GM23338 (cell line): ENCODE measurements at regions not wholly inside any gene's neighbourhood (a gene's known extent, or its start where the extent isn't known, plus 50 kb on each side); places are given as distances from the start of the nearest gene placed in this dataset.

Experiments
- CREB1 ChIP-seq: fragments of 250-450 bp; sonication (Bioruptor Pico); IDR thresholded peaks from 2 replicates; pipeline ENCODE4 v1.5.0; 2020; ENCODE audit warnings: low read depth, mild to moderate bottlenecking, moderate library complexity
- ETS1 ChIP-seq: IDR thresholded peaks from 2 replicates; pipeline ENCODE4 v1.6.1; 2016; ENCODE audit warnings: antibody characterized with exemption
- EZH2 ChIP-seq: fragments of 200-600 bp; sonication (generic); IDR thresholded peaks from one replicate; pipeline ENCODE4 v1.8.0; 2017; ENCODE audit warnings: antibody characterized with exemption, mild to moderate bottlenecking, low read depth; ENCODE audit not compliant: unreplicated experiment
- EZH2phosphoT487 ChIP-seq: fragments of 200-600 bp; sonication (generic); IDR thresholded peaks from one replicate; pipeline ENCODE4 v1.8.1; 2018; ENCODE audit warnings: antibody characterized with exemption; ENCODE audit not compliant: unreplicated experiment
- JUNB ChIP-seq: IDR thresholded peaks from one replicate; pipeline ENCODE4 v1.6.1; 2016; ENCODE audit warnings: antibody characterized with exemption; ENCODE audit not compliant: unreplicated experiment
- NANOG ChIP-seq: IDR thresholded peaks from 2 replicates; pipeline ENCODE4 v1.6.1; 2016; ENCODE audit warnings: antibody characterized with exemption, borderline replicate concordance
- POLR2AphosphoS5 ChIP-seq: IDR thresholded peaks from 2 replicates; pipeline ENCODE4 v1.6.1; 2016; ENCODE audit warnings: antibody characterized with exemption, low read depth
- STAT1 ChIP-seq: IDR thresholded peaks from one replicate; pipeline ENCODE4 v1.6.1; 2016; ENCODE audit warnings: antibody characterized with exemption; ENCODE audit not compliant: unreplicated experiment
- ZNF114 ChIP-seq: fragments of 250-450 bp; sonication (Bioruptor Pico); IDR thresholded peaks from 2 replicates; pipeline ENCODE4 v1.5.0; 2020; ENCODE audit warnings: mild to moderate bottlenecking, moderate library complexity
- ZNF331 ChIP-seq: fragments of 250-450 bp; sonication (Bioruptor Pico); IDR thresholded peaks from 2 replicates; pipeline ENCODE4 v1.5.0; 2020; ENCODE audit warnings: low read depth, mild to moderate bottlenecking, moderate library complexity
- TF ChIP-seq, protein P1 (sequence below), 2 experiments: fragments of 200-600 bp in 1 of 2; sonication (generic) in 1 of 2; conservative IDR thresholded peaks; 2 replicates each; pipeline versions ENCODE4 v1.5.1 to v1.6.1; 2016 to 2017; ENCODE audit warnings: antibody characterized with exemption in 2 of 2, low read depth in 2 of 2, mild to moderate bottlenecking in 2 of 2, moderate library complexity in 1 of 2
- TF ChIP-seq, protein P2 (sequence below): IDR thresholded peaks from one replicate; pipeline ENCODE4 v1.6.1; 2018; ENCODE audit warnings: antibody characterized with exemption; ENCODE audit not compliant: unreplicated experiment
- TF ChIP-seq, protein P3 (sequence below): fragments of 250-450 bp; sonication (Bioruptor Pico); IDR thresholded peaks from 2 replicates; pipeline ENCODE4 v1.5.0; 2020; ENCODE audit warnings: mild to moderate bottlenecking, moderate library complexity

- TF ChIP-seq, protein P1, sequence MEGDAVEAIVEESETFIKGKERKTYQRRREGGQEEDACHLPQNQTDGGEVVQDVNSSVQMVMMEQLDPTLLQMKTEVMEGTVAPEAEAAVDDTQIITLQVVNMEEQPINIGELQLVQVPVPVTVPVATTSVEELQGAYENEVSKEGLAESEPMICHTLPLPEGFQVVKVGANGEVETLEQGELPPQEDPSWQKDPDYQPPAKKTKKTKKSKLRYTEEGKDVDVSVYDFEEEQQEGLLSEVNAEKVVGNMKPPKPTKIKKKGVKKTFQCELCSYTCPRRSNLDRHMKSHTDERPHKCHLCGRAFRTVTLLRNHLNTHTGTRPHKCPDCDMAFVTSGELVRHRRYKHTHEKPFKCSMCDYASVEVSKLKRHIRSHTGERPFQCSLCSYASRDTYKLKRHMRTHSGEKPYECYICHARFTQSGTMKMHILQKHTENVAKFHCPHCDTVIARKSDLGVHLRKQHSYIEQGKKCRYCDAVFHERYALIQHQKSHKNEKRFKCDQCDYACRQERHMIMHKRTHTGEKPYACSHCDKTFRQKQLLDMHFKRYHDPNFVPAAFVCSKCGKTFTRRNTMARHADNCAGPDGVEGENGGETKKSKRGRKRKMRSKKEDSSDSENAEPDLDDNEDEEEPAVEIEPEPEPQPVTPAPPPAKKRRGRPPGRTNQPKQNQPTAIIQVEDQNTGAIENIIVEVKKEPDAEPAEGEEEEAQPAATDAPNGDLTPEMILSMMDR (conservative IDR thresholded peaks at IDR 0.05; ENCODE audit: low read depth in 2 of 2), result no peak
- no peak for TF ChIP-seq ZNF114 (CRISPR knock-in tag)
- TF ChIP-seq CREB1 (CRISPR knock-in tag), result no peak
- no peak for TF ChIP-seq POLR2AphosphoS5
- TF ChIP-seq, protein P2, sequence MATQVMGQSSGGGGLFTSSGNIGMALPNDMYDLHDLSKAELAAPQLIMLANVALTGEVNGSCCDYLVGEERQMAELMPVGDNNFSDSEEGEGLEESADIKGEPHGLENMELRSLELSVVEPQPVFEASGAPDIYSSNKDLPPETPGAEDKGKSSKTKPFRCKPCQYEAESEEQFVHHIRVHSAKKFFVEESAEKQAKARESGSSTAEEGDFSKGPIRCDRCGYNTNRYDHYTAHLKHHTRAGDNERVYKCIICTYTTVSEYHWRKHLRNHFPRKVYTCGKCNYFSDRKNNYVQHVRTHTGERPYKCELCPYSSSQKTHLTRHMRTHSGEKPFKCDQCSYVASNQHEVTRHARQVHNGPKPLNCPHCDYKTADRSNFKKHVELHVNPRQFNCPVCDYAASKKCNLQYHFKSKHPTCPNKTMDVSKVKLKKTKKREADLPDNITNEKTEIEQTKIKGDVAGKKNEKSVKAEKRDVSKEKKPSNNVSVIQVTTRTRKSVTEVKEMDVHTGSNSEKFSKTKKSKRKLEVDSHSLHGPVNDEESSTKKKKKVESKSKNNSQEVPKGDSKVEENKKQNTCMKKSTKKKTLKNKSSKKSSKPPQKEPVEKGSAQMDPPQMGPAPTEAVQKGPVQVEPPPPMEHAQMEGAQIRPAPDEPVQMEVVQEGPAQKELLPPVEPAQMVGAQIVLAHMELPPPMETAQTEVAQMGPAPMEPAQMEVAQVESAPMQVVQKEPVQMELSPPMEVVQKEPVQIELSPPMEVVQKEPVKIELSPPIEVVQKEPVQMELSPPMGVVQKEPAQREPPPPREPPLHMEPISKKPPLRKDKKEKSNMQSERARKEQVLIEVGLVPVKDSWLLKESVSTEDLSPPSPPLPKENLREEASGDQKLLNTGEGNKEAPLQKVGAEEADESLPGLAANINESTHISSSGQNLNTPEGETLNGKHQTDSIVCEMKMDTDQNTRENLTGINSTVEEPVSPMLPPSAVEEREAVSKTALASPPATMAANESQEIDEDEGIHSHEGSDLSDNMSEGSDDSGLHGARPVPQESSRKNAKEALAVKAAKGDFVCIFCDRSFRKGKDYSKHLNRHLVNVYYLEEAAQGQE, result no peak
- no peak for TF ChIP-seq ETS1
- TF ChIP-seq EZH2phosphoT487, result no peak
- no peak for TF ChIP-seq EZH2
- TF ChIP-seq JUNB, result no peak
- TF ChIP-seq ZNF331 (CRISPR knock-in tag), result no peak
- no peak for TF ChIP-seq STAT1
- TF ChIP-seq NANOG, result no peak
- TF ChIP-seq, protein P3, sequence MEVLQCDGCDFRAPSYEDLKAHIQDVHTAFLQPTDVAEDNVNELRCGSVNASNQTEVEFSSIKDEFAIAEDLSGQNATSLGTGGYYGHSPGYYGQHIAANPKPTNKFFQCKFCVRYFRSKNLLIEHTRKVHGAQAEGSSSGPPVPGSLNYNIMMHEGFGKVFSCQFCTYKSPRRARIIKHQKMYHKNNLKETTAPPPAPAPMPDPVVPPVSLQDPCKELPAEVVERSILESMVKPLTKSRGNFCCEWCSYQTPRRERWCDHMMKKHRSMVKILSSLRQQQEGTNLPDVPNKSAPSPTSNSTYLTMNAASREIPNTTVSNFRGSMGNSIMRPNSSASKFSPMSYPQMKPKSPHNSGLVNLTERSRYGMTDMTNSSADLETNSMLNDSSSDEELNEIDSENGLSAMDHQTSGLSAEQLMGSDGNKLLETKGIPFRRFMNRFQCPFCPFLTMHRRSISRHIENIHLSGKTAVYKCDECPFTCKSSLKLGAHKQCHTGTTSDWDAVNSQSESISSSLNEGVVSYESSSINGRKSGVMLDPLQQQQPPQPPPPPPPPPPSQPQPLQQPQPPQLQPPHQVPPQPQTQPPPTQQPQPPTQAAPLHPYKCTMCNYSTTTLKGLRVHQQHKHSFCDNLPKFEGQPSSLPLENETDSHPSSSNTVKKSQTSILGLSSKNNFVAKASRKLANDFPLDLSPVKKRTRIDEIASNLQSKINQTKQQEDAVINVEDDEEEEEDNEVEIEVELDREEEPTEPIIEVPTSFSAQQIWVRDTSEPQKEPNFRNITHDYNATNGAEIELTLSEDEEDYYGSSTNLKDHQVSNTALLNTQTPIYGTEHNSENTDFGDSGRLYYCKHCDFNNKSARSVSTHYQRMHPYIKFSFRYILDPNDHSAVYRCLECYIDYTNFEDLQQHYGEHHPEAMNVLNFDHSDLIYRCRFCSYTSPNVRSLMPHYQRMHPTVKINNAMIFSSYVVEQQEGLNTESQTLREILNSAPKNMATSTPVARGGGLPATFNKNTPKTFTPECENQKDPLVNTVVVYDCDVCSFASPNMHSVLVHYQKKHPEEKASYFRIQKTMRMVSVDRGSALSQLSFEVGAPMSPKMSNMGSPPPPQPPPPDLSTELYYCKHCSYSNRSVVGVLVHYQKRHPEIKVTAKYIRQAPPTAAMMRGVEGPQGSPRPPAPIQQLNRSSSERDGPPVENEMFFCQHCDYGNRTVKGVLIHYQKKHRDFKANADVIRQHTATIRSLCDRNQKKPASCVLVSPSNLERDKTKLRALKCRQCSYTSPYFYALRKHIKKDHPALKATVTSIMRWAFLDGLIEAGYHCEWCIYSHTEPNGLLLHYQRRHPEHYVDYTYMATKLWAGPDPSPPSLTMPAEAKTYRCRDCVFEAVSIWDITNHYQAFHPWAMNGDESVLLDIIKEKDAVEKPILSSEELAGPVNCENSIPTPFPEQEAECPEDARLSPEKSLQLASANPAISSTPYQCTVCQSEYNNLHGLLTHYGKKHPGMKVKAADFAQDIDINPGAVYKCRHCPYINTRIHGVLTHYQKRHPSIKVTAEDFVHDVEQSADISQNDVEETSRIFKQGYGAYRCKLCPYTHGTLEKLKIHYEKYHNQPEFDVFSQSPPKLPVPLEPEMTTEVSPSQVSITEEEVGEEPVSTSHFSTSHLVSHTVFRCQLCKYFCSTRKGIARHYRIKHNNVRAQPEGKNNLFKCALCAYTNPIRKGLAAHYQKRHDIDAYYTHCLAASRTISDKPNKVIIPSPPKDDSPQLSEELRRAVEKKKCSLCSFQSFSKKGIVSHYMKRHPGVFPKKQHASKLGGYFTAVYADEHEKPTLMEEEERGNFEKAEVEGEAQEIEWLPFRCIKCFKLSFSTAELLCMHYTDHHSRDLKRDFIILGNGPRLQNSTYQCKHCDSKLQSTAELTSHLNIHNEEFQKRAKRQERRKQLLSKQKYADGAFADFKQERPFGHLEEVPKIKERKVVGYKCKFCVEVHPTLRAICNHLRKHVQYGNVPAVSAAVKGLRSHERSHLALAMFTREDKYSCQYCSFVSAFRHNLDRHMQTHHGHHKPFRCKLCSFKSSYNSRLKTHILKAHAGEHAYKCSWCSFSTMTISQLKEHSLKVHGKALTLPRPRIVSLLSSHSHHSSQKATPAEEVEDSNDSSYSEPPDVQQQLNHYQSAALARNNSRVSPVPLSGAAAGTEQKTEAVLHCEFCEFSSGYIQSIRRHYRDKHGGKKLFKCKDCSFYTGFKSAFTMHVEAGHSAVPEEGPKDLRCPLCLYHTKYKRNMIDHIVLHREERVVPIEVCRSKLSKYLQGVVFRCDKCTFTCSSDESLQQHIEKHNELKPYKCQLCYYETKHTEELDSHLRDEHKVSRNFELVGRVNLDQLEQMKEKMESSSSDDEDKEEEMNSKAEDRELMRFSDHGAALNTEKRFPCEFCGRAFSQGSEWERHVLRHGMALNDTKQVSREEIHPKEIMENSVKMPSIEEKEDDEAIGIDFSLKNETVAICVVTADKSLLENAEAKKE (CRISPR knock-in tag), result no peak
These were observed 192.7 kb downstream of the PTPRU start for GRCh38 chr1:29428997-29429396.
